Fibroblast of mammary gland (primary cell): ENCODE measurements at regions not wholly inside any gene's neighbourhood (a gene's known extent, or its start where the extent isn't known, plus 50 kb on each side); places are given as distances from the start of the nearest gene placed in this dataset.

ENCODE experiments used
- DNase-seq: peaks from one replicate; pipeline ENCODE4 v3.0.0-alpha.2; 2010; ENCODE audit warnings: low read depth
- H3K4me3 ChIP-seq: 2 replicates; pipeline ENCODE4 v1.5.1; 2011; ENCODE audit warnings: low read depth, mild to moderate bottlenecking, low read length, moderate library complexity; ENCODE audit not compliant: control insufficient read depth
- TF ChIP-seq, protein P1 (sequence below): conservative IDR thresholded peaks from 2 replicates; pipeline ENCODE4 v1.5.1; 2011; ENCODE audit warnings: low read depth, low read length, inconsistent platforms; ENCODE audit not compliant: control insufficient read depth, insufficient read depth

DNA sequence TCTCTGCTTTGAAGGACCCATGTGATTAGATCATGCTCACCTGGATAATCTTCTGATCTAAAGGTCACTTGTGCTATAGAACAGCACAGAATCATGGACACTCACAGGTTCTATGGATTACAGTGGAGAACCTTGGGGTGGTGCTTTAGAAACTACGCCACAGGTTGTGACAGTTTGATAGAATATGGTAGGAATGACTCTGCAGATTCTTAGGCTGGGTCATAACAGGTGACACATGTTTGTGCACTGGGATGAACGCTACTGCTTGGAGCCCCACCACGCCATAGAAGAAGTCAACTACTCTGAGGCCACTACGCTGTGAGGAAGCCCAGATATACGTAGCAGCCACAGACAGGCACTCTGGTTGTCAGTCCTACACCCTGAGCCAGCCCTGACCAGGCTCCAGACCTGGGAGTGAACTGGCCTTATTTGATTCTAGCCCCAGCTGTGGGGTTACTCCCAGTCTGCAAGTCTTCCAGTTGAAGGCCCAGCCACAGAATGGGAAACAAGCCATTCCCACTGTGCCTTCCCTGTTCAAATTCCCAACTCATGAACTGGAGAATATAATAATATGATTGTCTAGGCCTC lies 99.0 kb upstream of the SLC24A3 start:
- DNase-seq = no peak
- TF ChIP-seq, protein P1, sequence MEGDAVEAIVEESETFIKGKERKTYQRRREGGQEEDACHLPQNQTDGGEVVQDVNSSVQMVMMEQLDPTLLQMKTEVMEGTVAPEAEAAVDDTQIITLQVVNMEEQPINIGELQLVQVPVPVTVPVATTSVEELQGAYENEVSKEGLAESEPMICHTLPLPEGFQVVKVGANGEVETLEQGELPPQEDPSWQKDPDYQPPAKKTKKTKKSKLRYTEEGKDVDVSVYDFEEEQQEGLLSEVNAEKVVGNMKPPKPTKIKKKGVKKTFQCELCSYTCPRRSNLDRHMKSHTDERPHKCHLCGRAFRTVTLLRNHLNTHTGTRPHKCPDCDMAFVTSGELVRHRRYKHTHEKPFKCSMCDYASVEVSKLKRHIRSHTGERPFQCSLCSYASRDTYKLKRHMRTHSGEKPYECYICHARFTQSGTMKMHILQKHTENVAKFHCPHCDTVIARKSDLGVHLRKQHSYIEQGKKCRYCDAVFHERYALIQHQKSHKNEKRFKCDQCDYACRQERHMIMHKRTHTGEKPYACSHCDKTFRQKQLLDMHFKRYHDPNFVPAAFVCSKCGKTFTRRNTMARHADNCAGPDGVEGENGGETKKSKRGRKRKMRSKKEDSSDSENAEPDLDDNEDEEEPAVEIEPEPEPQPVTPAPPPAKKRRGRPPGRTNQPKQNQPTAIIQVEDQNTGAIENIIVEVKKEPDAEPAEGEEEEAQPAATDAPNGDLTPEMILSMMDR = no peak
- no peak overlapping the region for H3K4me3 ChIP-seq

DNA sequence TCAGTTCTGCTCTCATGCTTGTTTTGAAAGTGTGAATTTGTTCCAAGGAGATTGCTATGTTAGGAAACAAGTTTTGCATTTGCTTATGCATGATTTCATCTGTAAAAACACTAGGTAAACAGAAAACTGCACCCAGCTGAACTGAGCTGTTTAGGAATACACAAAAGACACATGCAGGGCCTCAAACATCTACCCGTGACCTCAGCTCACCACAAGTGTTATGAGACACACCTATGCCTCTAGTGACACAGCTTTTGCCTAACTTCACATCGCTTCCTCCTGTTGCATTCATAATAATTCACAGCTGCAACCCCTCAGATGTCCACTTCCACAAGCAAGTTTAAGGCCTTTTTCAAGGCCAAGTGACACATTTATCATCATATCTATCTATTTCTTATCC lies 98.0 kb upstream of the SLC24A3 start:
- no peak overlapping the region for H3K4me3 ChIP-seq
- DNase-seq = no peak
- TF ChIP-seq, protein P1 = no peak

DNA sequence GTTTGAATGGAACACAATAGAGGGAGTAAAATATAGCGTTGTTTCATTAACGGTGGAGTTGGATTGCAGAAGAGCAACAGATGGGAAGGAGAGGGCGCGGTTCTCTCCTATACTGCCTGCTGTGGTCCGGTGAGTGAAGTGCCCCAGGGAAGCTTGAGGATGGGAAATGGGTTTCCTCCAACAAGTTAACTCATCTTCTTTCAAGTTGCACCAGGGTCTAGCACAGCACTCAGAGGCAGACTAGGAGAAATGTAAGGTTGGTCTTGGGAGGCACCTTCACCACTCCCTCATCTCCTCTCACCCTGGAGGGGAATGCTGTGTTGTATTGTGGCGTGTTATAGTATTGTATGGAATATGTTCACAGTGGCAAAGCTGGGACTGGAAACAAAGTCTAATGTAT lies 96.9 kb upstream of the SLC24A3 start:
- DNase-seq = no peak
- TF ChIP-seq, protein P1 = no peak
- no peak overlapping the region for H3K4me3 ChIP-seq

DNA sequence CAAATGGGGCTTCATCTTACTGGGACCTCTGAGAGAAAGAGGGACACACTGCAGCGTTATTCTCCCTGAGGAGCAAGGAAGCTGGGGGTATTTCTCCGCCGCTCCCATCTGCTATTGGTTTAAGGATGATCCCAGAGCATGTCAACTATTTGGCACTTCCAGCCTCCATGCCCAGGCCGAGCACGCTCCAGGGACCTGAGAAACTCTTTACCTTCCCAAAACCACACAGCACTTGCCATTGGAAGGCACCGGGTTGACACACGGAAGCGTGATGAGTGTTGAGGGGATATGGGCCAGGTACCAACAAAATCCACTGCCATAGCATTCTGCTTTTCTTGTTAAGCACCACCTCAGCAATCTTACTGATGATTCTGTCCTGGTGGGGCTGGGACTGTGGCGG lies 92.4 kb upstream of the SLC24A3 start:
- TF ChIP-seq, protein P1 = no peak
- no peak for DNase-seq
- H3K4me3 ChIP-seq = no peak overlapping the region

DNA sequence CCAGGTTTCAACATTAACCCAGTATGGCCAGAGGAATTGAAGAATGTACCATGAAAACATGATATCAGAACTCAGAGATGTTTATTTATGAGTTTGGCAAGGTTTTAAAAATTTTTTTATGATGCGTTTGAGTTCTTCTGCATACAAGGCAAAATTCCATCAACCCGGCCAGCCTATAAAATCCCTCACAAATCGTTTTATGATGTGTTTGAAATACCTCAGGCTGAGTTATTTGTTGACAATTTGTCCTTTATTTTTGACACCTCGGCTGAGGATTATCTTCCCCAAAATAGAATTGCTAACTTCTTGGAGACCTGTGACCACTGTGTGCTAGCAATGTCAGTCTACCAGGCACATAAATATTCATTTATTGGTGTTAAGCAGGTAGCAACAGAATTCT lies 91.9 kb upstream of the SLC24A3 start:
- TF ChIP-seq, protein P1 = no peak
- DNase-seq = no peak
- no peak overlapping the region for H3K4me3 ChIP-seq

DNA sequence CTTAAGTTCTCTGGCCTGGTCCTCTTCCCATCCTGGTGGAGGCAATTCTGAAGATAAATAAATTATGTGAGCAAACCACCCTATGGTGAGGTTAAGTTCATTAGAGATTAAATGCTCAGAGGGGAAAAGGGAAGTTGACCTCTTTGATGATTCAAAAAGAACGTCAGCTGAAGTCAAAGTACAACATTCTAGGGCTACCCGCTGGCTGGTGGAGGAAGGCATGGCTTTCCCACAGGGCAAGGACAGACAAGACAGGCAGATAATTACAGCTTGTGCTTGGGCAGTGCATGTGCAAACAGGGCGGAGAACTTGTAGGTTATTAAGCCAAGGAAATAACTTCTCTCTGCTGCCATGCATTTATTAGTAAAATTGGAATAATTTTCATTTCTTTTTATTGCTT lies 91.0 kb upstream of the SLC24A3 start:
- no peak for DNase-seq
- TF ChIP-seq, protein P1 = no peak
- no peak overlapping the region for H3K4me3 ChIP-seq

DNA sequence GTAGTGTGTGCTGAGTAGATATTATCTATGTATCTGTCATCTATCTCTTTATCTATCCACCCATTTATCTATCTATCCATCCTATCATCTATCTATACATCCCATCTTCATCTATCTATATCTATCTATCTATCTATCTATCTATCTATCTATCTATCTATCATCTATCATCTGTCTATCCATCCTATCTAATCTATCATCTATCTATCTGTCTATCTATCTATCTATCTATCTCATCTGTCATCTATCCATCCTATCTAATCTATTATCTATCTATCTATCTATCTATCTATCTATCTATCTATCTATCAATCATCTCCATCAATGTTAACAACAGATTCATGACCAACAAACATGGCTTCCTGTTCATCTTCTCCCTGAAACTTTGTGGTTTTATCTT lies 90.5 kb upstream of the SLC24A3 start:
- TF ChIP-seq, protein P1 = no peak
- no peak for DNase-seq
- no peak overlapping the region for H3K4me3 ChIP-seq
